HG03432 (cell line): ENCODE measurements at regions not wholly inside any gene's neighbourhood (a gene's known extent, or its start where the extent isn't known, plus 50 kb on each side); places are given as distances from the start of the nearest gene placed in this dataset.
"Not testable (repeated sequence)": the region's sequence is repeated elsewhere in the genome, so short reads cannot be mapped to it uniquely, and the experiment has no call there.

Experiments used
- ATAC-seq: cut with Tn5 transposase; IDR thresholded peaks from one replicate; pipeline ENCODE4 v1.9.1; 2021; ENCODE audit warnings: mild to moderate bottlenecking, moderate library complexity; ENCODE audit not compliant: unreplicated experiment

- no peak for ATAC-seq
Measured at GRCh38 chr3:135623558-135623957, 342.0 kb upstream of the PPP2R3A start.

- ATAC-seq: no peak
Measured at GRCh38 chr3:135627057-135627456, 338.5 kb upstream of the PPP2R3A start.

GRCh38 chr3:135629701-135630408, 335.7 kb upstream of the PPP2R3A start:
- ATAC-seq: no peak

- no peak for ATAC-seq
Measured at GRCh38 chr3:135632556-135633065, 332.9 kb upstream of the PPP2R3A start.

- ATAC-seq: no peak
Measured at GRCh38 chr3:135633078-135633477, 332.4 kb upstream of the PPP2R3A start.

- no peak for ATAC-seq
Measured at GRCh38 chr3:135636596-135636995, 328.9 kb upstream of the PPP2R3A start.

GRCh38 chr3:135637013-135637412, 328.5 kb upstream of the PPP2R3A start:
- ATAC-seq: no peak

- ATAC-seq: no peak
Measured at GRCh38 chr3:135641761-135642160, 323.8 kb upstream of the PPP2R3A start.

- no peak for ATAC-seq
Measured at GRCh38 chr3:135645541-135645940, 320.0 kb upstream of the PPP2R3A start.

GRCh38 chr3:135646873-135647272, 318.7 kb upstream of the PPP2R3A start:
- ATAC-seq: no peak

GRCh38 chr3:135649361-135649760, 316.2 kb upstream of the PPP2R3A start:
- ATAC-seq: no peak

- ATAC-seq: no peak
Measured at GRCh38 chr3:135650309-135650708, 315.2 kb upstream of the PPP2R3A start.

GRCh38 chr3:135652388-135652787, 313.1 kb upstream of the PPP2R3A start:
- no peak for ATAC-seq

GRCh38 chr3:135655328-135655727, 310.2 kb upstream of the PPP2R3A start:
- no peak for ATAC-seq

GRCh38 chr3:135658451-135658850, 307.1 kb upstream of the PPP2R3A start:
- not testable (repeated sequence) for ATAC-seq

GRCh38 chr3:135667061-135667460, 298.5 kb upstream of the PPP2R3A start:
- no peak for ATAC-seq

- ATAC-seq: no peak
Measured at GRCh38 chr3:135674508-135674907, 291.0 kb upstream of the PPP2R3A start.

GRCh38 chr3:135678386-135678785, 287.1 kb upstream of the PPP2R3A start:
- ATAC-seq: no peak

- ATAC-seq: no peak
Measured at GRCh38 chr3:135688003-135688402, 277.5 kb upstream of the PPP2R3A start.

GRCh38 chr3:135690664-135691063, 274.9 kb upstream of the PPP2R3A start:
- ATAC-seq: no peak

GRCh38 chr3:135691240-135691639, 274.3 kb upstream of the PPP2R3A start:
- no peak for ATAC-seq

- ATAC-seq: no peak
Measured at GRCh38 chr3:135694142-135694541, 271.4 kb upstream of the PPP2R3A start.

- ATAC-seq: no peak
Measured at GRCh38 chr3:135699741-135700140, 265.8 kb upstream of the PPP2R3A start.
